IPS DF 19.7 (cell line): ENCODE measurements at regions not wholly inside any gene's neighbourhood (a gene's known extent, or its start where the extent isn't known, plus 50 kb on each side); places are given as distances from the start of the nearest gene placed in this dataset.

Source experiments
- DNase-seq: peaks from one replicate; pipeline ENCODE4 v3.0.0-alpha.2; 2013; ENCODE audit warnings: low read depth, low spot score

DNA sequence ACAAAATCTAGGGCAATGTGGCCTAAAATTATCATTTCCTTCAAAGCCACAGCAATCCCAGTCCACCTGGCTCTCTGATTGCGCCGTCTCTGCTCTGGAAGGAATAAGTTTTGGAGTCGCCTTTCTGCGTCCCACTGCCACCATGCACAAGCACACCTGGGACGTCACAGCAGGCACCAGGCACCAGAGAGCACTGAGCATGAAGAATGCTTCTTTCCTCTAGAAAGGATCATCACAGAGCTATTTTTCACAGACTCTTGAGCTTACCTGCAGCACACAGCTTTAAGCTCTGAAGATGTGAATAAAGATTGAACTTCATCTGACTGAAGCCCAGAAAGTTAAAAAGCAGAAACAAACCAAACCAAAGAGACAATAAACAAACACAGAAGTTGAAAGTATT, 170.0 kb upstream of the PPARGC1A start:
- no peak for DNase-seq

DNA sequence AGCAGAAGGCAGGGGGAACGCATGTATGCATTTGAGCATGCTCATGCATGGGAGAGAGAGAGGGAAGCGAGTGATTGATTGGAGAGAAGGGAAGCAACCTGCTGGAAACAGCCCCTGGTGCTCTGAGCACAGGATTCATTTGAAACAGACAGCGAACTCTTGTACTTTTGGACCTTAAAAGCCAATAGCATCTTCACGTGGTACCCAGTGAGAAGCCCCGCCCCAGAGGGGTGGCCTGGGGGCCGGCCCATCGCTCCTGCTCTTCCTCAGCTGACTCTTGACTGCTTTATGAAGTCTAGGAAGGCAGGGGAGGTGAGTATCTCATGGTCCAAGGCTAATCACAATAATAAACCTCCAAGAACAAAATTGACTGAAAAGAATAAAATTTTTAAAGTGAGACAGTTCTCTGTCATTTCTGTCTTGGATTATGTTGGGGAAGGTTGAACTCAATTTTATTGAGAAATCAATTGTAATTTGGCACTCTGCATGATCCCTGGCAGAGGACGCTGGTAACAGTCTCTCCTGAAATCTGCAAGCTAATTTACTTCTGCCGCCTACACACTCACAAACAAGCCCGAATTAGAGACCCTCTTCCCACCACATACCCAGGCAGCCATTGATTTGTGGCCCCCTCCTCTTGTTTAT, 168.2 kb upstream of the PPARGC1A start:
- no peak for DNase-seq

DNA sequence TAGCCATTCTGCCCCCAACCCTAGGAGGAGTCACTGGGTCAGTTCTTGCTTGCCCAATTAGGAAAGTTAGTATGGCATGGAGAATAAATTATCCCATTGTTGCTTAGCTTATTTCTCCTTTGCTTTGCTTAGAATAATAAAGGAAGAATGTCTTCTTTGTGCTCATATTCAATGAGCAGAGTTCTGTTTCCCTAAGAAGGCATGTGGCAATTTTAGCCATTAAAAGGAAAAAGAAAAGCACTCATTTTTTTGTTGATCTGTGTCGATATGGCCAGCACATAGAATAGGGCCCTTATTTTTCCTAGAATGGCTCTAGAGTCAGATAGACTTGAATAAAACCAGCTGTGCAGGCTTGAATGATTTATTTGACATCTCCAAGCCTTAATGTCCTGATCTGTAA, 166.4 kb upstream of the PPARGC1A start:
- DNase-seq: no peak

DNA sequence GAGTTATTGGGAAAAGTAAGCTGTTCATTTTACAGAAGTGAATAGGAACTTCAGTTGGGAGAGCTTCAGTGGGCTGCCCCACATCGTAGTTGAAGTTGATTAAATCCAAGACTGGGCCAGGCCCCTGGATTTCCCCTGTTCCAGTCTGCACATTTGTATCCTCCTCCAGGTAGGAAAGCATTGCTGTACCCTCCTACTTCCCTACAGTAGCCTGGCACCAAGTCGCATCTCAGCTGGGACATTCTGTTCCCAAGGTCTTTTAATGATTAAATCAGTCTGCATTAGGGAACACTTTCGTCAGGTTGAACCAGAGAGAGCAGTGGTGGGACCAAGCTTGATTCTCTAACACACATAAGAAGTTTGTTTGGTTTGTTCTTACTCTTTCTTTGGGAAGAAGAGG, 165.8 kb upstream of the PPARGC1A start:
- no peak for DNase-seq

DNA sequence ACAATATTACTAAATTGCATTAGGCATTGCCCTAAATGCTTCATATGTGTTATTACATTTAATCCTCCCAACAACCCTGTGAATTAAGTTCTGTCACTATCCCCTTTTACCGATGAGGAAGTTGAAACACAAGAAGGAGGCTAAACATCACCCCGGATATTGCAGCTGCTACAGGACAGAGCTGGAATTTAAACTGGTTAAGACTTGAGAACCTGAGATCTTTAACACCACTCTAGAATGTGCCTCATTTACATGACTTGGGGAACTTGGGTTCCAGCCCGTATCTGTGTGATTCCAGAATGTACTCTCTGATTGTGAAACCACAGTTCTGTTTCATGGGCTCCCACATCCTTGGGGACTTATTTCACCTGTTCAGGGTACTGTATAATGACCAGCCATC, 165.1 kb upstream of the PPARGC1A start:
- no peak for DNase-seq

DNA sequence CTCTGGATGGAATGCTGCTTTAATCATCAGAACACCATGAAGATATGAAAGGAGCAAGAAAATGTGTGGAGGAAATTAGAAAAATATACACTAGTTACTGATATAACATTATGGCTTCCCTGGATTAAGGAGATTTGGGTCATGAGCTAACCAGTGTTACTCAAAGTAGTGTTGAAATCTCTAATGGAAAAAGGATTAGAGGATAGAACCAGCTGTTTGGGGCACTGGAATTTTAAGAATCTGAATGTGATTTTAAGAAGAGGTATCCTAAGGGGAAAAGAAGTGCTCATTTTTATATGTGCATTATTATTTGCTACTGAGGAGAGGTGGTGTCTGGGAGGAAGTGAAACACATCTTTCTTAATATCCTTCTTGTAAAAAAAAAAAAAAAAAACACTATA, 164.1 kb upstream of the PPARGC1A start:
- DNase-seq: no peak

DNA sequence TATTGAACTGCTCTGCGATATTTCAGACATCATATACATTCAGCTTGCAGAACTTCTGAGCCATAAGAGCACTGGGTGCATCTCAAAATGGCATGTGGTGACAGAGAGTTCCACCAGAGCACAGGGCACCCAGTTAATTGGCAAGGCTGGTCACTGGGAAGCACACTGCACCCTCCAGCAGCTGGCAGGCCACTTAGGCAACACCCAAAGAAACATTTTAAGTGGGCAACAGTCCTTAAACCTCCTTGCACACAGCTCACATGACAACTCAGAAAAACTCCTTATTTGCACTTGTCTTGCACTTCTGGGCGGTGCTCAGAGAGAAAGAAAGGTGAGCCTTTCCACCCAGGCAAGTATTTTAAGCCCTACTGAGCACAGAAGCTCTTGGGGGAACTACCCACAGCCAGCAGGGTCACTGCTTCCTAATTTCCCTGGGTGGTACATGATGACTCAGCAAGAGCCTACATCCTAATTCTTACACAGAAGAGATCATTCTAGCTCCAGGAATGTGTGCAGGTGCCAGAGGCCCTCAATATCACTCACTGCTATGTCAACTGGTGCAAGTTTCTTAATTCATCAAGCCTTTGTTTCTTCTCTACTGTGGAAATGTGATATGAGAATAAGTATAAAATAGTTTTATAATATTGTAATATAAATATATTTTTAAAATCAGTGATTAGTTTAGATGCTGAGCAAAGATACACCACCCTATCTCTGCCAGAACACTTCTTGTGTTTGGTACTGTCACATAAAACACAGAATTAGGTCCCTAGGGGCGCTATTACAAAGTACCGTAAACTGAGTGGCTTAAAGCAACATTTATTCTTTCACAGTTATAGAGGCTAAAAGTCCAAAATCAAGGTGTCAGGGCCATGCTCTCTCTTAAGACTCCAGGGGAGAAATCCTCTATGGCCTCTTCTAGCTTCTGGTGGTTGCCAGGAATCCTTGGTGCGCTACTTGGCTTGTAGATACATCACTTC, 155.1 kb upstream of the PPARGC1A start:
- no peak for DNase-seq

DNA sequence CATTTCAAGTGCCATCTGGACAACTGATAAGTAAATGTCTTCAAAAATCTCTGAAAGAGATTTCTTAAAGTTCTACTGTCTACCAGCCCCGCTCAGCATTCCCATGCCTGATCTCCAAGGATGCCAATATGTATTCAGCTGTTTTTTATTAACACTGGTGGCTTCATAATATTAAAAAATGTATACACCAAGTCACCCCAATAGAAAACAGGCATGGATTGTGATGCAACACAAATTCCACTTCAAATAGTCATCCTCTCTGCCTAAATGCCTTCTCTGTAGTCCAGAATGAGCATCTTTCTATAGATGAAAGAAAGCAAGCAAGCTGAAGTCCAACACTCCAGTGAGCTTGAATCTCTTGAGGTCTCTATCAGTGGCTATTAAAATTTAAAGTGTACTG, 152.2 kb upstream of the PPARGC1A start:
- DNase-seq: no peak

DNA sequence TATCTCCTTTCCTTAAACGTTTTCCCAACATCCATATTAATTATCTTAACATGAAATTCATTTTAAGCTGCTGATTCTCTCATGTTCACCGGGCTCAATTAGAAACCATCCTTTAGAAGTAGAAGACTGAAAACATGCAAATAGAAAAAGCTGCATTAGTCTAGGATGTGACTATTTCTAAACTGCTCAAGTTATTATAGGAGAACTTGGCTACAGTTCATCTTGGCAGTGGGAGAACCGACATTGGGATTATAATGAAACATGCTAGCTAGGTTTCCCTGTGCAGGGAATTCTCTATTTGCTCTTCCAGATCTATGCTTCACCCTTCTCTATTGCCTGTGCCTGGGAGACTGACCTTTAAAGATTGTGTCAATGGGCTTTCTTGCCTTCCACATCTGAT, 151.0 kb upstream of the PPARGC1A start:
- no peak for DNase-seq

DNA sequence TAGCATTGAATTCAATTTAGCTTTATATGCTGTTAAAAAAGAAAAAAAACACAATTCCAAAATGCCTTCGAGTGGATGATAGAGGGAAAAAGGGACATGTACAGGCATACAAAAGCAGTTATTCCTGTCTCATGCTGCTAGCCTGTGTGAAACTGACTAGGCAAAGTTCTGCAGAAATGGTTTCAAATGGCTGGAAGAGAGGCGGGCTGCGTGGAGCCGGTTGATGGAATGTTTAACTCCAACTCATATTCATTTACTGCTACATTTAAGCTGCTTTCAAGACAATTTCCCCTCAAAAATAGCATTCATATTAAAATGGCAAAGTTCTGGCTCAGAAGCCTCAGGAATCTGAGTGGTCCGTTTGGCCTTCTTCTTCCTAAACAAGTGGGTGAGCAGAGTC, 143.8 kb upstream of the PPARGC1A start:
- DNase-seq: no peak

DNA sequence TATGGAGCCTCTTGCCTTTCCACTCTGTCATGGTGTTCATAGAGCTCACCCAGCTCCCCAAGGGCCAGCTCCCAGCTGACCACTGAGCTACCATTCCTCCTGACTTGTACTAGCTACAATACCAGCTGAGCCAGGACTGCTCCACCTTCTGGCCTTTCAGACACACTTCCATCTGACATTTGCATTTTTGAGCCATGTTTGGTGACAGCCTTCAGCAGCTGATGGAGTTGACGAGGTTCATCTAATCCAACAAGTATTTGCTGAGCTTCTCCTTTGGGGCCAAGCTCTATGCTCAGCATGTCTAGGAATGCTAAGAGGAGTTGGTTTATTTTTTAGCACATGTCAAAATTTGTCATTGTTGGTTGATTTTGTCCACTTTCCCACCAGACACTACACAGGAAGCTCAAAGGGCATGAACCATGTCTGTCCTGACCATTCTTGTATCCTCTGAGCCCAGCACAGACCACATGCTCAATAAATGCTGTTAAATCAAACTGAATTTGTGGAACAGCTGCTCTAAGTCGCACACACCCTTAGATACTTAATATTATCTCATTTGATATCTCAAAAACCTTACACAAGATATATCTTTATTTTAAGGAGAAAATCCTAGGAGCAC, 142.6 kb upstream of the PPARGC1A start:
- peak; percentile 3 for DNase-seq

DNA sequence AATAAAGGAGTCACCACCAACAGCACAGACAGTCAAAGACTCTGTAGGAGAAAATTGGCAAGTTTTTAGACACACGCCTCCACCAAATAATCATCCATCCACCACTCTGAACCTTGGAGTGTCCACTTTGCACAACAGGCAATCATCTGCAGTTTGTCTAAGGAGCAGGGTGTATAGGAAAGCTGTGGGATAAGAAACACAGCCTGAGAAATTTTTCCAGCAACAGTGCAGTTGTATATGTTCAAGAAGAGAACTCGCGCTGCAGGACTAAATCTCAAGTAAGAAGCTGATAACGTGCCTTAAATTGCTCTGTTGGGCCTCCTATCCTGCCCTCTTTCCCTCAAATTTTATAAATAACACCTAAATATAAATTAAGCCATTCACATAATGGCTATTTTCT, 136.7 kb upstream of the PPARGC1A start:
- no peak for DNase-seq

DNA sequence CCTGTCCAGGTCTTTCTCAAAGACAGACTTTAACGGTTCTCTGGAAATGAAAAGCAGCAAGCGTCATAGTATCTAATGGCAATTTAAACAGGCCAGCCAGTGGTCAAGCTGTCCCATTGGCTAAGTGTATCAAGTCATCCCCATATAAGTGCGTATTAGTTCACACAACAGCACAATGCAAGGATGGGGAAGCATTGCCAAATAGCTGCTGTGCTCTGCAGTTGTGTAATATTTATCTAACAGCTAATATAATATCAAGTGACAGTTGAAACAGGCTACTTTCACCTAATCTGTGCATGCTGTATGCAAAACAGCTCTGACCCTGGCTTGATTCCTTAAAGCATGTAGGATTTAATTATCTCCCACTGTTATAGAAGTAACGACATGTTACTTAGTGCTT, 134.8 kb upstream of the PPARGC1A start:
- no peak for DNase-seq

DNA sequence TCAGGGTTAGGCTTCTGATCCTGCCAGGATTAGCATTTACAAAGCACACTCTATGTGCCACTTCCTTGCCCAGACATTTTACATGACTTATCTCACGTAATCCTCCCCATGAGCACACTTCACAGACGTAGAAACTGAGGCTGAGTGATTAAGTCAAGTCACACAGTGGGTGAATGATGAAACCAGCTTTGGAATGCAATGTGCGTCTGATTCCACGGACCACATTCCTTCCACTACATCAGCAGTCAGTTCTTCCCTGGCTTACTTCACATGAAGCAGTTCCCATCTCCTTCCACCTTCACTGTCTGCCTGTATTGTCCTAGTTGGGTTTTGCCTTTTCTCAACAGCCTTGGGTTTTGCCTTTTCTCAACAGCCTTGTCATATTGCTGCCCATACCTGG, 134.3 kb upstream of the PPARGC1A start:
- DNase-seq: no peak

DNA sequence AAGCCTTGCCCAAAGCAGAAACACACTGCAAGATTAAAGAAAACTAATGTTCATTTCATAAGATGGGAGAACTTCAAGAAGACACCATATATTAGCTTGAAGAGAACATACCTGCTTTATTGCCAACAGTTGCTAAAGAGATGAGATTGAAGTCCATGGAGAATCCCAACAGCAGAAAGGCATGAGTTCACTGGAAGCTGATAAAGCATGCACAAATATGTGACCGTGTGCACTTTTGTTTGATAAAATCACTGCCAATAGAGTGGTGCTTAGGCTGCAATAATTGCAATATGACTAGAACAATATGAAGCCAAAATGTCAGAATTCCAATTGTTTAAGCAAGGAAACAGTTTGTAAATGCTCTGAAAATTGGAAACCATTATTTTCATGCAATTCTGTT, 125.9 kb upstream of the PPARGC1A start:
- DNase-seq: no peak

DNA sequence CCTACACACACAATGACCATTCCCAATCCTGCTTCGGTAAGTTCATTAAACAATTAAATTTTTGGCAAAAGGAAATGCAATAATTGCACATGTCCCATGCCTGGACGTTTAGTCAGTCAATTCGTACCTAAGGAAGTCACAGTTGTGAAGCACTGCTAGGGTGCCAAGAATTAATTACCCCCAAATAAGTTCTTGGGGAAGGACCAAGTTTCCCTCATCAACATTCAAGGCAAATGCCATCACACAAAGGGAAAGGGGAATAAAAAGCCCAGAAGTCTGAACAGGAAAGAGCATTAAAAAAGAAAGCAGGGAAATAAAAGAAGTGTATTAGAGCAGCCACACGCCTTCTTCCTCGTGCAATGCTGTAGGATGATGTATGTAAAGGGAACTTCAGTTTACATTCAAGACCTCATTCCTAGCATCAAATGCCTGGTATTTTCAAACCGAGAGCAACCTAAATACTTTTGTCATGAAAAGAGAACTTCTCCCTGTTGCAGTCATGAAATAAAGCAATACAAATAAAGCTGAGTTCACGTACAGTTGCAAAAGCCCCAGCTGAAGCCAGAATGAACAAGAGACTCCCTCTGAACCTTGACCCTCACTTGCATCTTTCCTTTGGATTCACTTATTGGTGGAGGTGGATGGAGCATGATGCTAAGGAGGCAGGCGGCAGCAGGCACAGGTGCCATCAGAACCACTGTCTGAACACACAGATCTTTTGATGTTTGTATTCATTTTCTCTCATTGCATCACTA, 124.0 kb upstream of the PPARGC1A start:
- DNase-seq: no peak

DNA sequence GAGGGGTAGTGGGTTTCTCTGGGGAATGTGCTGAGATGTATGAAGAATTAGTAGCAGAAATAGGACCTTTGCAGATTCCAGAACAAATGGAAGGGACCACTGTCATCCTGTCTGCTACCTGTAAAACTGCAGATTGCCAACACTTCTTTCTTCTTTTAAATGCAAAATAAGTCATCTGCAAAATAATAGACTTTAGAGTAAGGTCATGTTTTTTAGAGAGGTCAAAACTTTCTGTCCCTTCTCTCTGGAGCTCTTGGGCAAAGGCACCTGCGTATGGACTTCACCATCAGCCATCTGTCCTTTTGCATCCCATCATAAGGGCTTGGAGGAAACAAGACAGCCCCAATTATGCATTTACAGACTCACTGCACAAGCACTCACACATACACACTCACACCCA, 121.1 kb upstream of the PPARGC1A start:
- peak; percentile 7 for DNase-seq

DNA sequence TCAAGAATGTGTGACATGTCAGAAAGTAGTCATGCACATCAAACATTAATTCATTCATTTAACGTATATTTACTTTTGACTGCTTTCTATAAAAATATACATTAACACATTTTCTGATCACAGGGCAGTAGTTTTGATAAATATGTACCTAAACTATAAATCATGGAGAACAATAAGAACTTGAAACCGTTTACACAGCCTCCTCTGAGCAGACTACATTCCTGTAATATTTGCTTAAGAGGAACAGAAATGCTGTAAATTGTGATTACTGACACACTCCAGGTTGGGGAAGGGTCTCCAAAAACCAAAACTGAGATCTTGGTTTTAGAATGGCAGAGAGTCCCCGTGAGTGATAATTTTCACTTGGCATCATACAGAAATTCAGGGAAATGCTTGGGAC, 120.7 kb upstream of the PPARGC1A start:
- DNase-seq: no peak

DNA sequence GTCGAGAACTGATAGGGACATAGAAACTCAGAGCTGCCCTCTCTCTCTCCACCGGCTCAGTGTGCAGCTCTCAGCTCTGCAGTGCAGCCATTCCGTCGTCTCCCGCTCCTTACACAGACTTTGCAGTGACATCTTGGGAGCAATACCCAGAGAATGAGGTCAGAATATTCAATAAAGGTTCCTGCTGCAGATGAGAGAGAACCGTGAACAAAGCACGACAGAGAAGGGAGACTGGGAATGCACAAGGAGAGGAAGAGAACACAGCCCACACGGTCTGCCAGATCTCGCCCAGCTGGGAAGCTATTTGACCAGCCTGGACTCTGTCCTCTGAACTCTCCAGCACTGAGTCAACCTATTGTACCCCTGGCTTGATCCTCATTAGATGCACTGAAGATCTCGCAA, 118.0 kb upstream of the PPARGC1A start:
- no peak for DNase-seq

DNA sequence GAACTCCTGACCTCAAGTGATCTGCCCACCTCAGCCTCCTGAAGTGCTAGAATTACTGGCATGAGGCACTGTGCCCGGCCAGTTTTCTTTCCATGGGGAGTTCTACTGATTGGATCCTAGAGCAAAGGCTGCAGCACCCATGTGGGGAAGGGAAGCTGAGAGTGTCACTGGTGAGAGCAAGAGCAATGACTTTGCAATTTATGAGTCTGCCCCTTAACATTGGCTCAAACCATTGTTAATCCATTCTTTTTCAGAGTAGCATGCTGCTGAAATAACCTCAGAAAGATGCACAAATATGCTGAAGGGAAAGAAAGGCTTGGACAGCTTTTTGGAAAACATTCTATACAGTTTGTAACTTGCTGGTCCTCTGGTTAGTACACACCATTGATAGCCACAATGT, 116.4 kb upstream of the PPARGC1A start:
- no peak for DNase-seq

DNA sequence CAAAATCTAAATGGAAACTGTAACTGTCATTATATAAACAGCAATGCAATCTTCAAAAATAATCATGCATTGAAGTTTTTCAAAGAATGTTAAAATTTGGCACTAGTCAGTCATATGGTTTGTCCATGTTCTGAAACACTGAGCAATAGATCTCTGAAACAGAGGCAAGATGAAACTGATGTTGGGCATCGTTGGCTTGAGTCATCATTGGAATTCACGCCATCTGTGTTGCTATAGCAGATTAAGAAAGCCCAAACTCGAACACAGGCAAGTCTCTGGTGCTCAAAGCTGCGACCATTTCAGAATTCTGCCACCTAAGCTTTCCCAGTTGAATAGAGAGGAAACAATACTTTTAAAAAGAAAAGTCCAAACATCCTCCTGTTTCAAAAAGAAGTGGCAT, 114.1 kb upstream of the PPARGC1A start:
- DNase-seq: no peak

DNA sequence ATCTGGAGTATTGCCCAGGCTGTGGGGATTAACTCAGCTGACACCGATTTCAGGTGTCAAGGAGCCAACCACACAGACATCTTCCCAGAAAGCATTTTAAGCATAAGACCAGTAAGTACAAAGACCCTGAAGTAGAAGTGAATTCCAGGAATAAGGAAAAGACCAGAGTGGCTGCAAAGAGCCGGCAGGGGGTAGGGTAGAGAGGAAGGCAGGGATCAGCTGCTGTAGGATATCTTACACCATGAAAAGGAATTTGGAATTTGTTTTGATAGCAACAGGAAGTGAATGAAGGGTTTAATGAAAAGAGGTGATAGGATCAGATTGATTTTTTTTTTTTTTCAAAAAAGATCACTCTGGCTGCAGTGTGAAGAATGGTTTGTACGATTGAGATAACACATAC, 113.6 kb upstream of the PPARGC1A start:
- peak; percentile 7 for DNase-seq
